NCI-H146 treated with DMSO at 0.1 percent for 48 hours (cell line): ENCODE measurements at regions not wholly inside any gene's neighbourhood (a gene's known extent, or its start where the extent isn't known, plus 50 kb on each side); places are given as distances from the start of the nearest gene placed in this dataset.

Source experiments
- DNase-seq: peaks from one replicate; lab custom pipeline; 2025; ENCODE audit not compliant: unreplicated experiment; lab: John Stamatoyannopoulos, UW

- no peak for DNase-seq
Observed at GRCh38 chr3:187899246-187899645, 154.0 kb upstream of the BCL6 start.

- DNase-seq: no peak
Observed at GRCh38 chr3:187900993-187901755, 155.9 kb upstream of the BCL6 start.

DNA sequence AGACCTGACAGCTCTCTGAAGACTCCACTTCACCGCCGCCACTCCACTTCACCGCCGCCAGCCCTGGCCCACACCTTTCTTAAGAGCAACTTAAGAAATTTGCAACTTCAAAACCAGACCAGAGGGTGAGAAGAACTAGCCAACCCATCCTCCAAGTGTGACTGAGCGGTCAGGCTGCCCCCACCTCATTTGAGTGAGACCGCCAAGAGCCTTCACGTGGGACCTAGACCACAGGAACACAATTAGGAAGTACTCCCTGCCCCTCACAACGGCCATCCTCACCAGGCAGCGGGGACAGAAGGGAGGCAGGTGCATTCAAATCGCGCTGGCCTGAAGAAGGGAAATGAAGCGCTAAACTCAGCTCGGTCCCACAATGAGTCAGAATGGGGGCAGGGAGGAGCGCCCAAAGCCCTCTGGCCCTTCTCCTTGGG is 156.8 kb upstream of the BCL6 start:
- no peak for DNase-seq

DNA sequence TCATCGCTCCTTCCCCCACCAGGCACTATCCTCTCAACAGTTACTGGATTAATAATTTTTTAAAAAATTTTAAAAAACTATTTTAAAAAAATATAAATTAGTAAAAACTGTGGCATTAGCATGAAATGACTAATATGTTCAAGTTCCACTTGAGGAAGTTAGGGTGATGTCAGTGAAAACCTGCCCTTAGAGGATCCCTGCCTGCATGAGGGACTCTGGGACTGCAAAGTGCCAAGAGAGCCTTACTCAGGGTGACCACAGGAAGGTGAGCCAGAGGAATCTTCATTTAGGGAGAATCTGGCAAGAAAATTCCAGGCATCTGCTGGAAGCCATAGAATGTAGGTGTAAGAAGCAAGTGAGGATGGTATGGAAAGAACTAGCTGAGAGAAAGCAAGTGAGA is 157.7 kb upstream of the BCL6 start:
- DNase-seq: no peak

DNA sequence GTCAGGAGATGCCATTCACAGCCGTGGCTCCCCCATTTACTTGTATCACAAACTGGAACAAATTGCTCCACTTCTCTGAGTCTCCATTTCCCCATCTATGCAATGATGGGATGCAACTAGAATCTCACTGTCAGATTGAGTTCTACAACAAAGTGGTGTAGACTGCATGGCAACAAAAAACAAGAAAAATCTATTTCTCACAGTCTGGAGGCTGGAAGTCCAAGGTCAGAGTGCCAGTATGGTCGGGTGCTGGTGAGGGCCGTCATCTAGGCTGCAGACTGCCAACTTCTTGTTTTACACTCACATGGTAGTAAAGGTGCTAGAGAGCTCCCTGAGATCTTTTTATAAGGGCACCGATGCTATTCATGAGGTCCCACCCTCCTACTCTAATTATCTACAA is 158.4 kb upstream of the BCL6 start:
- no peak for DNase-seq

GRCh38 chr3:187906416-187906815 is 161.1 kb upstream of the BCL6 start:
- no peak for DNase-seq

DNA sequence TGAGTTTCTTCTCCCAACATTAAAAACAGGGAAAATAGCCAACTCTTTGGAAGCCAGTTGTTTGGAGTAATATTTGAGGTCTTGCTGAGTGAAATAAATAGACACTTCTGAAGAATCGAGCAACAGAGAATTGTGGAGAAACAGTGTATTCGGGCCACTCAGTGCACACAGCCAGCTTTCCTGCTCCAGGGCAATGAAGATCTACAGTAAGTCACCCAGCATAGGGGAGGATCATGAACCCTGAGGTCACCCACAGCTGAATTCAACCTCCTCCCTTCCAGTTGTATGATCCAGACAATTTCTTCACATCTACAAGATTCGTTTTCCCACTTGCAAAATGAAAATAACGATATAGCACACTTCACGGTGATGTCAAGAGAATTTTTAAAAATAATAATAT is 161.7 kb upstream of the BCL6 start:
- no peak for DNase-seq

DNA sequence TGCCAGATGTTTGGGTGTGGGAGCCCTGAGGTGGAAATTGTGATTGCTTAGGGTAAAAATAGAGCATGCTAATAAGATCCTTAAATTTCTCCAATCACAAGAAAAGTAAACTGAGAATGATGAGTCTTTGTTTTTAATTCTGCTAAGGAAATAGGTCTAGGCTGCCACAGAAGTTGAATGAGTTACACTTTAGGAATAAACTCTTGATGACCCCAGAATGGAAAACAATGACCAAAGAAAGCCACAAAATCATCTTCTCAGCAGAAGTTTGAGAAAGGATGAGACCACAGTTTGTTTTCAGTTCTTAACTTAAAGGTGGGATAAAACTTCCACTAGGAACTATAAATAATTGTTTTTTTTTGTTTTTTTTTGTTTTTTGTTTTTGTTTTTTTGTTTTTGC is 164.6 kb upstream of the BCL6 start:
- no peak for DNase-seq

DNA sequence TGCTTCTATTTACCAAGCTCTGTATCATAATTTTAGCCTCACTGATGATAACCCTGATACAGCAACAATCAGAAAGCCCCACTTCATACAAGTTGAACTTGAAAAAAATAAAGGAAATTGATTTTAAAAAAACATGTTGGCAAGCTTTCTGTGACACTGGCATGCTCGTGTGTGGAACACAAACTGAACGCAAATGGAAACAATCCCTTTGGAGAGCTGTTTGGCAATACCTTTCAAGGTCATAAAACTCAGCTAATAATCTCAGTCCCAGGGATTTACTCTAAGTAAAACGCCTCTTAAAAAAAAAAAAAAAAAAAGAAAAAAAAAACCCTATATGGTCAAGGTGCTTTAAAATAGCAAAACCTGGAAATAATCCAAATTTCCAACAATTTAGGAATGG is 166.7 kb upstream of the BCL6 start:
- no peak for DNase-seq

DNA sequence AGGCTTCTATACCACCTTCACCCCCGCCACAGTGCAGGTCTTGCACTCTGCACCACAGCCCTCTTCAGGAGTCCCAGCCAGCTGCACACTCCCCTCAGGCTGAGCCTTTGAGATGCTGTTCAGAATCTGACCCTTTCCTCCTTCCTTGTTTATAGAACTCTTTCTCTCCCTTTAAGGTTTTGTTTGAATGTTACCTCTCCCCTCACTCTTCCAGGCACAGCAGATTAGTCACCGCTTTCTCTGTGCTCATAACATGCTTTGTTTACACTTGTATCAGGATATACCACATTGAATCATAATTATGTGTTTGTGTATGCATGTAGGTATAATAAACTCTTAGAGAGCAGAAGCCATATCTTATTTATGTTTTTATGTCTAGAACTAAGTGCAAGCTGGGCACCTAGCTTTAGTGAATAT is 168.4 kb upstream of the BCL6 start:
- no peak for DNase-seq

DNA sequence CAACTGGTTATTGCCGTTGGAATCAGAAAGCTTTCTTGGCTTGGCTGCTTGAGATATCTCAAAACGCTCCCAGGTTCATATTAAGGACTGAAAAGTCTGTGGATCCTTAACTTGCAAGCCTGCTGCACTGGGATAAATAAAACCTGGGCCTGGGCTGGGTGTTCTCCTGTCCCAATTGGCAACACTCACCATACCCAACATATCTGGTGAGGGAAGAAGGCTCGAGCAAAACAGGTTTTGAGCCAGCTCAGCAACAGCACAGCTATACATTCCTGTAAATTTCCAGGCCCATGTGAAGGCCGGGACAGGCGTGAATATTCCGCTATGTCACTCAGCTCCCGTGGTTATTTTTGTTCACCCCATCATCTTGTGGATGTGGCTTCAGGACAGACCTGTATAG is 169.0 kb upstream of the BCL6 start:
- no peak for DNase-seq

- DNase-seq: no peak
Observed at GRCh38 chr3:187916072-187916471, 170.8 kb upstream of the BCL6 start.

GRCh38 chr3:187918081-187918644 is 172.9 kb upstream of the BCL6 start:
- DNase-seq: no peak

DNA sequence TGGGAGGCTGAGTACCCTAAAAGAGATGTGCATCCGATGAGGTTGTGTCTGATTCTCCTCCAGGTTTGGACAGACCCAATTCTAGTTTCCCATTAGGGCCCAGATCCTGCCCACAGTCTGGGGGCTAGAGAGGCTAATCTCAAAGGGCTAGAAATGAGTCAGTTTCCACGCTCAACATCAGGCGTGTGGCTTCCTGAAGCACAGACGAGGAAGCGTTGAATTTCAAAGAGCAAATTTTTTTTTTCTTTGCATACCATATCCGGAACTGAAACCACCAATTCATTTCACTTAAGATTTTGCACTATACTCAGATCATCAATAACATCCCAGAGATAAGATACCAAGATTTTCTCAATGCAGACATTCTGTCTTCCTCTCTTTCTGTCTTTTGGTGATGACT is 173.8 kb upstream of the BCL6 start:
- no peak for DNase-seq

DNA sequence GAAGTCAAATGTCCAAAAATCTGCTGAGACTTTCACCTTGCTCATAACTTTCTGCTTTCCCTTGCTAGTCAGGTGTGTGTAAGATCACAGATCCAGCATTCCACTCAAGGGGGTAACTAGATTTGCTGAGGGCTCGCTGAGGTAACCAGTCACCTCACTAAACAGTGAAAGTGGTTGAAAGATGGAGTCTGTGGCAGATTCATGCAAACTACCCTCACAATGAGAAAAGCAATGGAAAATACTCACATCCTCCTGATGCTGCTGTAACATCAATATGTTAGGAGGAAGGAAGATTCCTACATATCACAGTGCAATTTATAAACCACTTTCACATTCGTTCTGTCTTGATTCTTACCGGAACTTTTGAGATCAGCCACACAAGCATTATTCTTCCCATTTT is 174.3 kb upstream of the BCL6 start:
- no peak for DNase-seq

GRCh38 chr3:187920030-187920429 is 174.8 kb upstream of the BCL6 start:
- no peak for DNase-seq

DNA sequence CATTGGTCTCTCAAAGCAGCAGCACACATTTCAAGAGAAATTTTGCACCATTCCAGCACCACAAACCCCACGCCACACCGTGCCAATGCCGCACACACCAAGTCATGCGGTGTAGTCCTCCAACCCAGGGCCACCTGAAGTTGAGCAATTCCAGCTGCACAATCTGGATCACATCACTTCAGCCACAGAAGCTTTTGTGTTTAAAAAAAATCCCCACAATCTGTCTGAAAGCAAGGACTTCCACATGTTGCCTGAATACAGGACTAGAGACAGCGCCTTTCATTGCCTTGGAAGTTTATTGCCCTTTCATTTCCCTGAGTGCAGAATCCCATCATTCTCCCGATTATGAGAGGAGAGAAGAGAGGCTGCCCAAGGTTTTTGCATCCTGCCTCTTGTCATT is 175.6 kb upstream of the BCL6 start:
- DNase-seq: no peak

DNA sequence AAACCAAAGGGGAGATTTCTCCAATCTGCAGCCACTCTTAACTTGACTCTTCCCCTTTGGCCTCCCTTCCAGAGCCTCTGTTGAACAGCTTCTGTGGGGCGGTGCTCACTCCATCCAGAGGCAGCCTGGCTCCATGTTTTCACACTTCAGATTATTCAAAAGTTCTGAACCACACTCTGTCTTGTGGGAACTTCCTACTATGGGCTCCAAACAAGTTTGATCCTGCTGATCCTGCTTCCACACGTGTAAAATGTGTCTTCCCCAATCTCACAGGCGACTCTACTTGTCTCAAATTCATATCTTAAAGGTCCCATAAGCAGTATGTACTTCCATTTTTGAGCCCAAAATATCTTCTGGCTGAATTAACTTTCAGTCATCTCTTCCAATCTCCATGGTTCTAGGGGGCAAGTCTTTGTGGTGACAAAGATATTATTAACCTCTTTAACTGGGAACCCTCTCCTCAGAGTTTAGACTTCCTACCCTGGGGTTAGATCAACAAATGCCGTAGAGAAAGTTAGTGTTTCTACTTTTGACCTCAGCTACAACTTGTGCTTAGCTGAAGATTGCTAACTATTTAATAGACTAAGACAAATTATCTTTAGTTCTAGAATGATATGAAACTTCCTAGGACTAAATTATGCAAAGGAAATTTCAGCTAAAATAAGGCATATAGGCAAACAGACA is 176.3 kb upstream of the BCL6 start:
- DNase-seq: no peak

GRCh38 chr3:187922704-187923416 is 177.6 kb upstream of the BCL6 start:
- no peak for DNase-seq

- no peak for DNase-seq
Observed at GRCh38 chr3:187924651-187925050, 179.4 kb upstream of the BCL6 start.

DNA sequence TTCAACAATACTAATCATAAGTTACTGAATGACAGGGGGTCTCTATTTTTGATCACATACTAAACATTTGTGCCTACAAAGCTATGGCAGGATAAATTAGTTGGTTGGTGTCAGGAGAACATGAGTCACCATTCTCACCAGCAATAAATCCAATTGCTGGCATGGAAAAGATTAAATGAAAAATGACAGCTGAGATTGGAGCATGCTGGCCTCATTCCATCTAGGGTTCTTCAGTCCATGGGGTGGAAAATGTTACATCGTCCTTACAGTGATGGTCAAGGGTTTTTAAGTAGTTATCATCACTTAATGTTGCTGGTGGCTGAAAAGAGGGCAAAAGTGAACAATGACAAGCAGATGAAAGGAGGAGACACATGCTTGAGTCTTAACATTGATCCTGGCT is 180.1 kb upstream of the BCL6 start:
- no peak for DNase-seq

GRCh38 chr3:187926620-187927019 is 181.4 kb upstream of the BCL6 start:
- DNase-seq: no peak
